ENCODE measurements at regions not wholly inside any gene's neighbourhood (a gene's known extent, or its start where the extent isn't known, plus 50 kb on each side); places are given as distances from the start of the nearest gene placed in this dataset.

- Histone ChIP-seq H3K27me3 (replicated peaks in 1 of 4; ENCODE audit: control extremely low read depth in 1 of 4, control insufficient read depth in 3 of 4, insufficient read depth in 4 of 4, low read length in 3 of 4) (peaks cover 0 to 6% (median 2%) of the 10 kb centered on the region in 4 experiments), H3K4me2 (replicated peaks; ENCODE audit: low read depth, low read length, poor library complexity, severe bottlenecking) (no peak overlapping the region), H3K4me3 (ENCODE audit: control extremely low read depth in 1 of 5, extremely low read depth in 1 of 5, insufficient read depth in 1 of 5, low read depth in 2 of 5, low read length in 4 of 5) (no peak overlapping the region), H3K79me2 (ENCODE audit: control insufficient read depth, insufficient read depth, low read length) (no peaks in the 10 kb centered on the region), H3K9me3 (ENCODE audit: control extremely low read depth in 1 of 3, control insufficient read depth in 2 of 3, insufficient read depth in 1 of 3, low read length in 2 of 3) (no peaks in the 10 kb centered on the region), H3K27ac (ENCODE audit: low read length in 2 of 2) (no peak overlapping the region), H4K20me1 (ENCODE audit: control insufficient read depth, insufficient read depth, low read length, poor library complexity, severe bottlenecking) (no peaks in the 10 kb centered on the region), H3K4me1 (ENCODE audit: control insufficient read depth in 2 of 2, insufficient read depth in 2 of 2, low read length in 2 of 2) (no peaks in the 10 kb centered on the region), H3K36me3 (replicated peaks in 1 of 2; ENCODE audit: control extremely low read depth in 1 of 2, control insufficient read depth in 1 of 2, extremely low read depth in 1 of 2, insufficient read depth in 2 of 2, low read length in 1 of 2) (no peaks in the 10 kb centered on the region), H3K9ac (ENCODE audit: low read length) (no peak overlapping the region), H2AFZ (ENCODE audit: insufficient read depth, low read depth, low read length, poor library complexity, severe bottlenecking) (no peak overlapping the region)
- no peak for ATAC-seq (ENCODE audit: low read depth)
- Mint-ChIP-seq H3K4me3 (no peak overlapping the region), H3K4me1 (no peaks in the 10 kb centered on the region), H3K9me3 (ENCODE audit: insufficient read depth) (no peaks in the 10 kb centered on the region), H3K27ac (no peak overlapping the region), H3K27me3 (peaks cover 4% of the 10 kb centered on the region)
- intact Hi-C loops (cut with micrococcal nuclease): no loop called here
- TF ChIP-seq EZH2 (IDR thresholded peaks at IDR 0.05; ENCODE audit: borderline replicate concordance, insufficient read depth, low read depth, low read length, poor library complexity, severe bottlenecking) (no peak), CTCF (IDR thresholded peaks at IDR 0.05) (no peak)
- no peak for DNase-seq
- ChIA-PET POLR2A (no interaction called here), CTCF (interaction anchor here (0.9 kb wide), 1 partner anchor 9 kb away, joined by 3 read pairs; no protein-coding TSS in a partner anchor)
- WGBS (ENCODE audit: insufficient coverage): 34% methylated on average over 35 of the region's 45 CpGs
Observed at GRCh38 chr13:22837980-22838647, 342.7 kb upstream of the SGCG start.

GRCh38 chr13:22839603-22840530 is 340.9 kb upstream of the SGCG start:
- 87% methylated on average over 5 of the region's 7 CpGs for WGBS (ENCODE audit: insufficient coverage)
- no peak overlapping the region for H3K27ac ChIP-seq (ENCODE audit: low read length in 2 of 2)
- Mint-ChIP-seq H3K9me3 (ENCODE audit: insufficient read depth) (no peaks in the 10 kb centered on the region), H3K27ac (no peak overlapping the region), H3K4me1 (no peaks in the 10 kb centered on the region), H3K4me3 (no peak overlapping the region), H3K27me3 (peaks cover 4% of the 10 kb centered on the region)
- H3K4me3 ChIP-seq (ENCODE audit: control extremely low read depth in 1 of 5, extremely low read depth in 1 of 5, insufficient read depth in 1 of 5, low read depth in 2 of 5, low read length in 4 of 5): no peak overlapping the region
- CTCF ChIA-PET: no interaction called here
- H3K9me3 ChIP-seq (ENCODE audit: control extremely low read depth in 1 of 3, control insufficient read depth in 2 of 3, insufficient read depth in 1 of 3, low read length in 2 of 3): no peaks in the 10 kb centered on the region
- DNase-seq (no peak), ATAC-seq (ENCODE audit: low read depth) (no peak)
- H4K20me1 ChIP-seq (ENCODE audit: control insufficient read depth, insufficient read depth, low read length, poor library complexity, severe bottlenecking): no peaks in the 10 kb centered on the region
- intact Hi-C loops (cut with micrococcal nuclease): no loop called here
- H3K27me3 ChIP-seq (replicated peaks in 1 of 4; ENCODE audit: control extremely low read depth in 1 of 4, control insufficient read depth in 3 of 4, insufficient read depth in 4 of 4, low read length in 3 of 4): peaks cover 0 to 6% (median 2%) of the 10 kb centered on the region in 4 experiments
- no peak overlapping the region for H3K9ac ChIP-seq (ENCODE audit: low read length)
- POLR2A ChIA-PET: no interaction called here
- H3K36me3 ChIP-seq (replicated peaks in 1 of 2; ENCODE audit: control extremely low read depth in 1 of 2, control insufficient read depth in 1 of 2, extremely low read depth in 1 of 2, insufficient read depth in 2 of 2, low read length in 1 of 2): no peaks in the 10 kb centered on the region
- no peaks in the 10 kb centered on the region for H3K79me2 ChIP-seq (ENCODE audit: control insufficient read depth, insufficient read depth, low read length)
- H2AFZ ChIP-seq (ENCODE audit: insufficient read depth, low read depth, low read length, poor library complexity, severe bottlenecking): no peak overlapping the region
- TF ChIP-seq EZH2 (IDR thresholded peaks at IDR 0.05; ENCODE audit: borderline replicate concordance, insufficient read depth, low read depth, low read length, poor library complexity, severe bottlenecking) (no peak), CTCF (IDR thresholded peaks at IDR 0.05) (no peak)
- H3K4me1 ChIP-seq (ENCODE audit: control insufficient read depth in 2 of 2, insufficient read depth in 2 of 2, low read length in 2 of 2): no peaks in the 10 kb centered on the region
- no peak overlapping the region for H3K4me2 ChIP-seq (replicated peaks; ENCODE audit: low read depth, low read length, poor library complexity, severe bottlenecking)

All from B cell (primary cell).